WTC11 (cell line): ENCODE measurements at regions not wholly inside any gene's neighbourhood (a gene's known extent, or its start where the extent isn't known, plus 50 kb on each side); places are given as distances from the start of the nearest gene placed in this dataset.

Experiments
- ATAC-seq: fragments of 200-7000 bp; cut with Tn5 transposase; 2 replicates; pipeline ENCODE4 v1.10.0; 2021; ENCODE audit warnings: mild to moderate bottlenecking, moderate library complexity
- CTCF ChIA-PET: fragments of 300-600 bp; sonication (Branson Sonifier 250); formaldehyde crosslinking; loops from one replicate; lab custom pipeline; 2021; ENCODE audit warnings: antibody characterized with exemption; lab: Charles Lee
- POLR2A ChIA-PET: fragments of 350-600 bp; sonication (Branson Sonifier 250); formaldehyde crosslinking; loops from one replicate; lab custom pipeline; 2021; ENCODE audit warnings: antibody characterized with exemption; lab: Charles Lee
- DNase-seq: peaks from one replicate; pipeline ENCODE4 v3.0.0; 2021; ENCODE audit warnings: low spot score
- H3K27ac Mint-ChIP-seq: 2 replicates; pipeline ENCODE4 v1.8.0; 2021; ENCODE audit warnings: mixed read lengths
- H3K27me3 Mint-ChIP-seq: 2 replicates; pipeline ENCODE4 v1.8.0; 2021; ENCODE audit warnings: low read depth, mild to moderate bottlenecking, moderate library complexity, mixed read lengths
- H3K36me3 Mint-ChIP-seq: 2 replicates; pipeline ENCODE4 v1.8.0; 2021; ENCODE audit warnings: mixed read lengths
- H3K4me1 Mint-ChIP-seq: 2 replicates; pipeline ENCODE4 v1.8.0; 2022; ENCODE audit warnings: mixed read lengths
- H3K4me3 Mint-ChIP-seq: 2 replicates; pipeline ENCODE4 v1.8.0; 2021; ENCODE audit warnings: mild to moderate bottlenecking, moderate library complexity, mixed read lengths
- H3K9me3 Mint-ChIP-seq: 2 replicates; pipeline ENCODE4 v1.8.0; 2021; ENCODE audit warnings: mixed read lengths
- CREM ChIP-seq: sonication (generic); formaldehyde crosslinking; IDR thresholded peaks from 2 replicates; pipeline ENCODE4 v1.8.1; 2022; ENCODE audit warnings: mild to moderate bottlenecking, missing genetic modification reagents, moderate library complexity
- ELF4 ChIP-seq: sonication (generic); formaldehyde crosslinking; IDR thresholded peaks from 2 replicates; pipeline ENCODE4 v1.8.1; 2022; ENCODE audit warnings: low read depth, mild to moderate bottlenecking, moderate library complexity, missing genetic modification reagents
- GRHL2 ChIP-seq: fragments of 250-450 bp; sonication (Bioruptor Pico); IDR thresholded peaks from 2 replicates; pipeline ENCODE4 v1.8.0; 2022; ENCODE audit warnings: mild to moderate bottlenecking, moderate library complexity; ENCODE audit not compliant: insufficient replicate concordance, severe bottlenecking
- IRF2 ChIP-seq: sonication (generic); formaldehyde crosslinking; IDR thresholded peaks from 2 replicates; pipeline ENCODE4 v1.8.0; 2022; ENCODE audit warnings: low read depth, missing genetic modification reagents, borderline replicate concordance
- MXD4 ChIP-seq: fragments of 250-450 bp; sonication (Bioruptor Pico); IDR thresholded peaks from 2 replicates; pipeline ENCODE4 v1.8.0; 2021; ENCODE audit warnings: mild to moderate bottlenecking, moderate library complexity, borderline replicate concordance
- NR1H2 ChIP-seq: sonication (generic); formaldehyde crosslinking; IDR thresholded peaks from 2 replicates; pipeline ENCODE4 v1.9.0; 2021; ENCODE audit warnings: mild to moderate bottlenecking, moderate library complexity, missing genetic modification reagents
- NR3C1 ChIP-seq: sonication (generic); formaldehyde crosslinking; conservative IDR thresholded peaks from 2 replicates; pipeline ENCODE4 v1.8.1; 2023; ENCODE audit warnings: low read depth, mild to moderate bottlenecking, missing genetic modification reagents
- SMAD3 ChIP-seq: sonication (generic); formaldehyde crosslinking; IDR thresholded peaks from 2 replicates; pipeline ENCODE4 v1.8.0; 2022; ENCODE audit warnings: missing genetic modification reagents, mild to moderate bottlenecking, borderline replicate concordance
- TP53 ChIP-seq: sonication (generic); formaldehyde crosslinking; IDR thresholded peaks from 2 replicates; pipeline ENCODE4 v1.8.1; 2023; ENCODE audit warnings: mild to moderate bottlenecking, missing genetic modification reagents
- ZBTB21 ChIP-seq: sonication (generic); formaldehyde crosslinking; IDR thresholded peaks from 2 replicates; pipeline ENCODE4 v1.8.1; 2023; ENCODE audit warnings: mild to moderate bottlenecking, missing genetic modification reagents, borderline replicate concordance
- TF ChIP-seq, protein P1 (sequence below): sonication (generic); formaldehyde crosslinking; IDR thresholded peaks from 2 replicates; pipeline ENCODE4 v1.8.1; 2023; ENCODE audit warnings: mild to moderate bottlenecking, missing genetic modification reagents, moderate library complexity
- TF ChIP-seq, protein P2 (sequence below): sonication (generic); formaldehyde crosslinking; IDR thresholded peaks from 2 replicates; pipeline ENCODE4 v1.8.0; 2023; ENCODE audit warnings: mild to moderate bottlenecking, missing genetic modification reagents
- TF ChIP-seq, protein P3 (sequence below): fragments of 200-600 bp; IDR thresholded peaks from 2 replicates; pipeline ENCODE4 v1.8.0; 2022; ENCODE audit warnings: antibody characterized with exemption
- TF ChIP-seq, protein P4 (sequence below): sonication (generic); formaldehyde crosslinking; IDR thresholded peaks from 2 replicates; pipeline ENCODE4 v1.8.1; 2022; ENCODE audit warnings: mild to moderate bottlenecking, missing genetic modification reagents, moderate library complexity, borderline replicate concordance
- TF ChIP-seq, protein P5 (sequence below): sonication (generic); formaldehyde crosslinking; IDR thresholded peaks from 2 replicates; pipeline ENCODE4 v1.8.1; 2023; ENCODE audit warnings: mild to moderate bottlenecking, moderate library complexity, missing genetic modification reagents
- TF ChIP-seq, protein P6 (sequence below): sonication (generic); formaldehyde crosslinking; IDR thresholded peaks from 2 replicates; pipeline ENCODE4 v1.8.0; 2022; ENCODE audit warnings: mild to moderate bottlenecking, missing genetic modification reagents
- TF ChIP-seq, protein P7 (sequence below): fragments of 250-450 bp; sonication (Bioruptor Pico); IDR thresholded peaks from 2 replicates; pipeline ENCODE4 v2.1.2; 2022; ENCODE audit warnings: mild to moderate bottlenecking, moderate library complexity
- TF ChIP-seq, protein P8 (sequence below): sonication (generic); formaldehyde crosslinking; IDR thresholded peaks from 2 replicates; pipeline ENCODE4 v1.8.0; 2022; ENCODE audit warnings: mild to moderate bottlenecking, missing genetic modification reagents
- TF ChIP-seq, protein P9 (sequence below): fragments of 250-450 bp; sonication (Bioruptor Pico); IDR thresholded peaks from 2 replicates; pipeline ENCODE4 v1.8.0; 2021; ENCODE audit warnings: mild to moderate bottlenecking

DNA sequence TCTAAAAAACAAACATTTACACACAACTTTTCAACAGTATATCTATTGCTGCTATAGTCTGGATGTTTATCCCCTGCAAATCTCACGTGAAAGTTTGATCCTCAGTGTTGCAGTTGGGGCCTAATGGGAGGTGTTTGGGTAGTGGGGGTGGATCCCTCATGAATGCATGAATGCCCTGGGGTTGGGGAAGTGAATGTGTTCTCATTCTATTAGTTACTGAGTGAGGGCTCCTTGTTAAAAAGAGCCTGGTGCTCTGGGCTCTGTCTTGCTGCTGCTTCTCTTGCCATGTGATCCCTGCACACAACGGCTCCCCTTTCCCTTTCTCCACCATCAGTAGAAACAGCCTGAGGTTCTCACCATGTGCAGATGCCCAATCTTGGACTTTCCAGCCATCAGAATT lies 242.7 kb upstream of the HTR2A start:
- POLR2A ChIA-PET, result no interaction called here
- H3K9me3 Mint-ChIP-seq, result peaks cover 6% of the 10 kb centered on the region

DNA sequence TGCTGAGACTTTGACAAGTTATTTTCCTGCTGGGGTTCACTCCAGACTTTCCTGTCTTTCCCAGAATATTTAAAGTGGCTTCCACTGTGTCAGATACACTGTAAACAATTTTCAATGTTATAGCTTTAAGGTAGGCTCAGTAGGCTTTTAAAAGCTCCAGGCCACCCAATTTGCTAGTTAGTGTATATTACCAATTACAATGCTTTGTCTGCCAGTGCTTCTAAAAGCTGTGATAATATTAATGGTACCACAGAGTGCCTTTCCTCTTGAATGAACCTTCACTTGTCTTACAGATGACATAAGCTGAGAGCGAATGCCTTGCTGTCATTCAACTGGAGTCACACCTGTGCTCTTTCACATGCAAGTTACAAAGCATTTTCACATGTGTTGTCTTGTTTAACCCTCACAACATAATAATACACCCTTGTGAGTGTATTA lies 239.7 kb upstream of the HTR2A start:
- Mint-ChIP-seq H3K27ac (0 out of 2 replicates have a peak overlapping the region, but pooled peaks have one; percentile 13), H3K4me3 (no peak overlapping the region), H3K27me3 (no peaks in the 10 kb centered on the region), H3K9me3 (peaks cover 6% of the 10 kb centered on the region), H3K4me1 (peaks cover 23% of the 10 kb centered on the region), H3K36me3 (no peaks in the 10 kb centered on the region)
- POLR2A ChIA-PET, result no interaction called here
- CTCF ChIA-PET, result interaction anchor here (0.8 kb wide), 1 partner anchor 163 kb away, joined by 3 read pairs; no protein-coding TSS in a partner anchor
- no peak for DNase-seq
- ATAC-seq, result peak; percentile 55
- TF ChIP-seq IRF2 (CRISPR knock-in tag) (no peak), CREM (no peak), MXD4 (no peak), ELF4 (CRISPR knock-in tag) (no peak), TP53 (CRISPR knock-in tag) (no peak)
- TF ChIP-seq, protein P1, sequence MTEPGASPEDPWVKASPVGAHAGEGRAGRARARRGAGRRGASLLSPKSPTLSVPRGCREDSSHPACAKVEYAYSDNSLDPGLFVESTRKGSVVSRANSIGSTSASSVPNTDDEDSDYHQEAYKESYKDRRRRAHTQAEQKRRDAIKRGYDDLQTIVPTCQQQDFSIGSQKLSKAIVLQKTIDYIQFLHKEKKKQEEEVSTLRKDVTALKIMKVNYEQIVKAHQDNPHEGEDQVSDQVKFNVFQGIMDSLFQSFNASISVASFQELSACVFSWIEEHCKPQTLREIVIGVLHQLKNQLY (CRISPR knock-in tag), result no peak
- TF ChIP-seq, protein P2, sequence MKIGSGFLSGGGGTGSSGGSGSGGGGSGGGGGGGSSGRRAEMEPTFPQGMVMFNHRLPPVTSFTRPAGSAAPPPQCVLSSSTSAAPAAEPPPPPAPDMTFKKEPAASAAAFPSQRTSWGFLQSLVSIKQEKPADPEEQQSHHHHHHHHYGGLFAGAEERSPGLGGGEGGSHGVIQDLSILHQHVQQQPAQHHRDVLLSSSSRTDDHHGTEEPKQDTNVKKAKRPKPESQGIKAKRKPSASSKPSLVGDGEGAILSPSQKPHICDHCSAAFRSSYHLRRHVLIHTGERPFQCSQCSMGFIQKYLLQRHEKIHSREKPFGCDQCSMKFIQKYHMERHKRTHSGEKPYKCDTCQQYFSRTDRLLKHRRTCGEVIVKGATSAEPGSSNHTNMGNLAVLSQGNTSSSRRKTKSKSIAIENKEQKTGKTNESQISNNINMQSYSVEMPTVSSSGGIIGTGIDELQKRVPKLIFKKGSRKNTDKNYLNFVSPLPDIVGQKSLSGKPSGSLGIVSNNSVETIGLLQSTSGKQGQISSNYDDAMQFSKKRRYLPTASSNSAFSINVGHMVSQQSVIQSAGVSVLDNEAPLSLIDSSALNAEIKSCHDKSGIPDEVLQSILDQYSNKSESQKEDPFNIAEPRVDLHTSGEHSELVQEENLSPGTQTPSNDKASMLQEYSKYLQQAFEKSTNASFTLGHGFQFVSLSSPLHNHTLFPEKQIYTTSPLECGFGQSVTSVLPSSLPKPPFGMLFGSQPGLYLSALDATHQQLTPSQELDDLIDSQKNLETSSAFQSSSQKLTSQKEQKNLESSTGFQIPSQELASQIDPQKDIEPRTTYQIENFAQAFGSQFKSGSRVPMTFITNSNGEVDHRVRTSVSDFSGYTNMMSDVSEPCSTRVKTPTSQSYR (CRISPR knock-in tag), result no peak

More for the DNA sequence above, 242.7 kb upstream of the HTR2A start:
- TF ChIP-seq SMAD3 (no peak), ZBTB21 (CRISPR knock-in tag) (no peak), GRHL2 (CRISPR knock-in tag) (no peak), NR3C1 (CRISPR knock-in tag) (no peak), NR1H2 (CRISPR knock-in tag) (no peak)
- TF ChIP-seq, protein P3, sequence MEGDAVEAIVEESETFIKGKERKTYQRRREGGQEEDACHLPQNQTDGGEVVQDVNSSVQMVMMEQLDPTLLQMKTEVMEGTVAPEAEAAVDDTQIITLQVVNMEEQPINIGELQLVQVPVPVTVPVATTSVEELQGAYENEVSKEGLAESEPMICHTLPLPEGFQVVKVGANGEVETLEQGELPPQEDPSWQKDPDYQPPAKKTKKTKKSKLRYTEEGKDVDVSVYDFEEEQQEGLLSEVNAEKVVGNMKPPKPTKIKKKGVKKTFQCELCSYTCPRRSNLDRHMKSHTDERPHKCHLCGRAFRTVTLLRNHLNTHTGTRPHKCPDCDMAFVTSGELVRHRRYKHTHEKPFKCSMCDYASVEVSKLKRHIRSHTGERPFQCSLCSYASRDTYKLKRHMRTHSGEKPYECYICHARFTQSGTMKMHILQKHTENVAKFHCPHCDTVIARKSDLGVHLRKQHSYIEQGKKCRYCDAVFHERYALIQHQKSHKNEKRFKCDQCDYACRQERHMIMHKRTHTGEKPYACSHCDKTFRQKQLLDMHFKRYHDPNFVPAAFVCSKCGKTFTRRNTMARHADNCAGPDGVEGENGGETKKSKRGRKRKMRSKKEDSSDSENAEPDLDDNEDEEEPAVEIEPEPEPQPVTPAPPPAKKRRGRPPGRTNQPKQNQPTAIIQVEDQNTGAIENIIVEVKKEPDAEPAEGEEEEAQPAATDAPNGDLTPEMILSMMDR, result no peak
- TF ChIP-seq, protein P4, sequence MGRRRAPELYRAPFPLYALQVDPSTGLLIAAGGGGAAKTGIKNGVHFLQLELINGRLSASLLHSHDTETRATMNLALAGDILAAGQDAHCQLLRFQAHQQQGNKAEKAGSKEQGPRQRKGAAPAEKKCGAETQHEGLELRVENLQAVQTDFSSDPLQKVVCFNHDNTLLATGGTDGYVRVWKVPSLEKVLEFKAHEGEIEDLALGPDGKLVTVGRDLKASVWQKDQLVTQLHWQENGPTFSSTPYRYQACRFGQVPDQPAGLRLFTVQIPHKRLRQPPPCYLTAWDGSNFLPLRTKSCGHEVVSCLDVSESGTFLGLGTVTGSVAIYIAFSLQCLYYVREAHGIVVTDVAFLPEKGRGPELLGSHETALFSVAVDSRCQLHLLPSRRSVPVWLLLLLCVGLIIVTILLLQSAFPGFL (CRISPR knock-in tag), result no peak
- TF ChIP-seq, protein P5, sequence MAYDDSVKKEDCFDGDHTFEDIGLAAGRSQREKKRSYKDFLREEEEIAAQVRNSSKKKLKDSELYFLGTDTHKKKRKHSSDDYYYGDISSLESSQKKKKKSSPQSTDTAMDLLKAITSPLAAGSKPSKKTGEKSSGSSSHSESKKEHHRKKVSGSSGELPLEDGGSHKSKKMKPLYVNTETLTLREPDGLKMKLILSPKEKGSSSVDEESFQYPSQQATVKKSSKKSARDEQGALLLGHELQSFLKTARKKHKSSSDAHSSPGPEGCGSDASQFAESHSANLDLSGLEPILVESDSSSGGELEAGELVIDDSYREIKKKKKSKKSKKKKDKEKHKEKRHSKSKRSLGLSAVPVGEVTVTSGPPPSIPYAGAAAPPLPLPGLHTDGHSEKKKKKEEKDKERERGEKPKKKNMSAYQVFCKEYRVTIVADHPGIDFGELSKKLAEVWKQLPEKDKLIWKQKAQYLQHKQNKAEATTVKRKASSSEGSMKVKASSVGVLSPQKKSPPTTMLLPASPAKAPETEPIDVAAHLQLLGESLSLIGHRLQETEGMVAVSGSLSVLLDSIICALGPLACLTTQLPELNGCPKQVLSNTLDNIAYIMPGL (CRISPR knock-in tag), result no peak
- TF ChIP-seq, protein P6, sequence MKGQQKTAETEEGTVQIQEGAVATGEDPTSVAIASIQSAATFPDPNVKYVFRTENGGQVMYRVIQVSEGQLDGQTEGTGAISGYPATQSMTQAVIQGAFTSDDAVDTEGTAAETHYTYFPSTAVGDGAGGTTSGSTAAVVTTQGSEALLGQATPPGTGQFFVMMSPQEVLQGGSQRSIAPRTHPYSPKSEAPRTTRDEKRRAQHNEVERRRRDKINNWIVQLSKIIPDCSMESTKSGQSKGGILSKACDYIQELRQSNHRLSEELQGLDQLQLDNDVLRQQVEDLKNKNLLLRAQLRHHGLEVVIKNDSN (CRISPR knock-in tag), result no peak
- TF ChIP-seq, protein P7, sequence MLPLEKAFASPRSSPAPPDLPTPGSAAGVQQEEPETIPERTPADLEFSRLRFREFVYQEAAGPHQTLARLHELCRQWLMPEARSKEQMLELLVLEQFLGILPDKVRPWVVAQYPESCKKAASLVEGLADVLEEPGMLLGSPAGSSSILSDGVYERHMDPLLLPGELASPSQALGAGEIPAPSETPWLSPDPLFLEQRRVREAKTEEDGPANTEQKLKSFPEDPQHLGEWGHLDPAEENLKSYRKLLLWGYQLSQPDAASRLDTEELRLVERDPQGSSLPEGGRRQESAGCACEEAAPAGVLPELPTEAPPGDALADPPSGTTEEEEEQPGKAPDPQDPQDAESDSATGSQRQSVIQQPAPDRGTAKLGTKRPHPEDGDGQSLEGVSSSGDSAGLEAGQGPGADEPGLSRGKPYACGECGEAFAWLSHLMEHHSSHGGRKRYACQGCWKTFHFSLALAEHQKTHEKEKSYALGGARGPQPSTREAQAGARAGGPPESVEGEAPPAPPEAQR, result no peak
- TF ChIP-seq, protein P8, sequence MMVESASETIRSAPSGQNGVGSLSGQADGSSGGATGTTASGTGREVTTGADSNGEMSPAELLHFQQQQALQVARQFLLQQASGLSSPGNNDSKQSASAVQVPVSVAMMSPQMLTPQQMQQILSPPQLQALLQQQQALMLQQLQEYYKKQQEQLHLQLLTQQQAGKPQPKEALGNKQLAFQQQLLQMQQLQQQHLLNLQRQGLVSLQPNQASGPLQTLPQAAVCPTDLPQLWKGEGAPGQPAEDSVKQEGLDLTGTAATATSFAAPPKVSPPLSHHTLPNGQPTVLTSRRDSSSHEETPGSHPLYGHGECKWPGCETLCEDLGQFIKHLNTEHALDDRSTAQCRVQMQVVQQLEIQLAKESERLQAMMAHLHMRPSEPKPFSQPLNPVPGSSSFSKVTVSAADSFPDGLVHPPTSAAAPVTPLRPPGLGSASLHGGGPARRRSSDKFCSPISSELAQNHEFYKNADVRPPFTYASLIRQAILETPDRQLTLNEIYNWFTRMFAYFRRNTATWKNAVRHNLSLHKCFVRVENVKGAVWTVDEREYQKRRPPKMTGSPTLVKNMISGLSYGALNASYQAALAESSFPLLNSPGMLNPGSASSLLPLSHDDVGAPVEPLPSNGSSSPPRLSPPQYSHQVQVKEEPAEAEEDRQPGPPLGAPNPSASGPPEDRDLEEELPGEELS (CRISPR knock-in tag), result no peak
- TF ChIP-seq, protein P9, sequence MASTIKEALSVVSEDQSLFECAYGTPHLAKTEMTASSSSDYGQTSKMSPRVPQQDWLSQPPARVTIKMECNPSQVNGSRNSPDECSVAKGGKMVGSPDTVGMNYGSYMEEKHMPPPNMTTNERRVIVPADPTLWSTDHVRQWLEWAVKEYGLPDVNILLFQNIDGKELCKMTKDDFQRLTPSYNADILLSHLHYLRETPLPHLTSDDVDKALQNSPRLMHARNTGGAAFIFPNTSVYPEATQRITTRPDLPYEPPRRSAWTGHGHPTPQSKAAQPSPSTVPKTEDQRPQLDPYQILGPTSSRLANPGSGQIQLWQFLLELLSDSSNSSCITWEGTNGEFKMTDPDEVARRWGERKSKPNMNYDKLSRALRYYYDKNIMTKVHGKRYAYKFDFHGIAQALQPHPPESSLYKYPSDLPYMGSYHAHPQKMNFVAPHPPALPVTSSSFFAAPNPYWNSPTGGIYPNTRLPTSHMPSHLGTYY, result no peak
- Mint-ChIP-seq H3K4me1 (peaks cover 18% of the 10 kb centered on the region), H3K27me3 (no peaks in the 10 kb centered on the region), H3K27ac (no peak overlapping the region), H3K4me3 (no peak overlapping the region), H3K36me3 (no peaks in the 10 kb centered on the region)
- CTCF ChIA-PET, result no interaction called here
- no peak for DNase-seq
- peak; percentile 34 for ATAC-seq
